Omental fat pad (tissue), 3 donors: ENCODE measurements at regions not wholly inside any gene's neighbourhood (a gene's known extent, or its start where the extent isn't known, plus 50 kb on each side); places are given as distances from the start of the nearest gene placed in this dataset.
"Not testable (repeated sequence)": the region's sequence is repeated elsewhere in the genome, so short reads cannot be mapped to it uniquely, and the experiment has no call there.

Experiments used
- ATAC-seq: fragments of 150-250 bp; one replicate; pipeline ENCODE4 v1.9.1; 2016; ENCODE audit warnings: mild to moderate bottlenecking, moderate library complexity; ENCODE audit not compliant: low FRiP score
- DNase-seq: peaks from one replicate; pipeline ENCODE4 v3.0.0-alpha.2; 2019; ENCODE audit warnings: low spot score
- CTCF ChIP-seq, 3 donors: fragments of 450-650 bp; IDR thresholded peaks; one replicate each; pipeline ENCODE4 v1.5.1; 2016 to 2017; ENCODE audit warnings: antibody characterized with exemption in 3 of 3, mild to moderate bottlenecking in 3 of 3, moderate library complexity in 2 of 3

DNA sequence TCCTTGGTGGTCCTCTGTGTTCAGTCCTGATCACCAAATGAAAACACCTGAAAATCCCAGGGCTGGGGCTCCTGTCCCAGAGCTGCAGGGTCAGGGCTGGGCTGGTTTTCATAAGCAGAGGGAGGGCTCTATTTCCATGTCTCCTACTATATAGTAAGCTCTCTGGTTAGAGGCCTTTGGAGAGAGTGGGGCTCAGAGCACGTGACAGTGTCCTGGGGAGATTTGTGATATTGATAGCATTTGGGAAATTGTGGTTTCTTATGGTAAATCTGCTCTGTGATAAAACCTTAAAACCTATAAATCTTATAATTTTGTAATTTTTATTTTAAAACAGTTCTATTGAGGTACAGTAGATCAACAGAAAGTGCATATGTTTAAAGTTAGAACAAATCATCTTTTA lies 1202.2 kb downstream of the TMEM121 start:
- no peak for ATAC-seq
- TF ChIP-seq CTCF (IDR thresholded peaks at IDR 0.05): no peak
- DNase-seq: no peak

GRCh38 chr14:106729551-106729950 lies 1203.2 kb downstream of the TMEM121 start:
- DNase-seq (no peak), ATAC-seq (no peak)
- TF ChIP-seq CTCF (IDR thresholded peaks at IDR 0.05): no peak

DNA sequence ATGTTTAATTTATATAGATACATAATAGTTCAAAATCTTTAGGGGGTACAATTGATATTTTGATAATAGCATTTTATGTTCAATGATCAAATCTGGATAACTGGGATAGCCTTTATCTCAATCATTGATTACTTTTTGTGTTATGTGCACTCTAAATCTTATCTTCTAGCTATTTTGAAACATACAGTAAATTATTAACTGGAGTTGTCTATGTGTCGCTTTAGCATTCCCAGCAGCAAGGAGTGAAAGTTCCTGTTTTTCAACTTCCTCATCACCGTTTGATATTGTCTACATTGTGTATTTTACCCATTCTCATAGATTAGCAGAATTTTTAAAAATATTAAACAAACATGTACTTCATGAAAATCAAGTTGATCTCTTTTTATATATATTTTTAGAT lies 1207.4 kb downstream of the TMEM121 start:
- no peak for DNase-seq
- TF ChIP-seq CTCF (IDR thresholded peaks at IDR 0.05): no peak
- ATAC-seq: no peak

DNA sequence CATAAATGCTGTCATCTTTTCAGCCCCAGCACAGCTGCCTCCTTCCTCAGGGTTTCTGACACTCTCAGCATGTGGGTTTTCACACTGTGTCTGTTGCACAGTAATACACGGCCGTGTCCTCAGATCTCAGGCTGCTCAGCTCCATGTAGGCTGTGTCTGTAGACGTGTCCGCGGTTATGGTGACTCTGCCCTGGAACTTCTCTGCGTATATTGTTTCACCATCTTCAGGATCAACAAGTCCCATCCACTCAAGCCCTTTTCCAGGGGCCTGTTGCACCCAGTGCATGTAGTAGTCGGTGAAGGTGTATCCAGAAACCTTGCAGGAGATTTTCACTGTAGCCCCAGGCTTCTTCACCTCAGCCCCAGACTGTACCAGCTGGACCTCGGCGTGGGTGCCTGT lies 1210.6 kb downstream of the TMEM121 start:
- TF ChIP-seq CTCF (IDR thresholded peaks at IDR 0.05): no peak
- no peak for ATAC-seq

GRCh38 chr14:106738075-106738474 lies 1211.7 kb downstream of the TMEM121 start:
- no peak for DNase-seq
- TF ChIP-seq CTCF (IDR thresholded peaks at IDR 0.05): no peak
- no peak for ATAC-seq

More for the DNA sequence above, 1210.6 kb downstream of the TMEM121 start:
- no peak for DNase-seq

DNA sequence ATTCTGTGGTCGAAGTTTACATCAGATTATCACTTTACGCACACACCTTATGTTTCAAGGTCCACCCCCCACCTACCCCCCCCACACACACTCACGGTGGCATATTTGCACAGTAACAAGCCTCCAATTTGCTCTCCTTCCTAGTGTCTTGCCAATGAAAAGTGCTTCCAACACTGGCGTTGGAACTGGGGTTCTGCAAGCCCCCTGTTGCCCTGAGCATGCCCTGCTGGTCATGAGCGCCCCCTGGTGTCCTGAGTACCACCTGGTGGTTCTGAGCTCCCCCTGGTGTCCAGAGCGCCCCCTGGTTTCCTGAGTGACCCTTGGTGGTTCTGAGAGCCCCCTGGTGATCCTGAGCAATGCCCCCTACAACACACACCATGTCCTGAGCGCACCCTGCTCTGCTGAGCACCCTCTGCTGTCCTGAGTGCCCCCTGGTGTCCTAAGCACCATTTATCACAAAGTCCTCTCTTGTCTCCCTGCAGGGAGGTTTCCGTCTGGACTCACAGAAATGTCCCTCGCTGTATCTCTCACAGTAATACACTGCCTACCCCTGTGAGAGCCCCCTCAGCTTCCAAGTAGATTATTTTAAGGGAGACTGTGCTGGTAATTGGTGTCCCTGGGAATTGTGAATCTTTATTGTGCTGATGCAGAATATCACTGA lies 1212.3 kb downstream of the TMEM121 start:
- DNase-seq, ATAC-seq: not testable (repeated sequence)

GRCh38 chr14:106741086-106741827 lies 1214.9 kb downstream of the TMEM121 start:
- not testable (repeated sequence) for ATAC-seq, DNase-seq

DNA sequence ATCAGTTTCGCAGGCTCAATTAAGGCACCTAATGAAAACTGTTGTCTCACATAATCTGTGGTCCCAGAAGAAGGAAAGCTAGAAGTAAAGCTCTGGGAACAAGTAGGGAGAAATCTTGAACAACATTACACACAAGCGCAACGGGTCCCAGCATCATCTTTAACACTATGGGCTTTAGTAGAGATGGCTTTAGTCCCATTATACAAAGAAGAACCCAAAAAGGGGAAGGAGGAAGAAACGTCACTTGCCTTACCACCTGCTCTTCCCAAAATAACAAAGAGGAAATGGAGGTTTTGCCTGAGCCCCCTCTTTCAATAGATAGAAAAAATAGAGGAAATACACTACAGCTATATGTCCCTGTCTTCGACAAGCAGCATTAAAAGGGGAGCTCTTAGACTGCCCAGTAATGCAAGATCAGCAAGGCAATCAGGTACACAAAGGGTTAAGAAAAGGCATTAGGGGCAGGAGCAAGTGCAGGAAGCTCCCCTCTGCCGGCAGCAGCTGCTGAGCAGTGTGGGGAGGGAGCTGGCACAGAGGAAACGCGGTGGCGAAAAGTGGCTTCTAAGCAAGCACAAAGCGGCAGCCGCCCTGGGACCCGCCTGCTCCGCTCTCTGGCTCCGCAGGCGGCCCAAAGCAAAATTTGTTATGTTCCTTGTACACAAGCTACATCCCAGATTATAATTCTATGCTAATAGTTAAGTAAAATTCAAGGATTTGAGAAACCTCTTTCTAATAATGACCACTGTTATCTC lies 1218.8 kb downstream of the TMEM121 start:
- not testable (repeated sequence) for DNase-seq, ATAC-seq

- DNase-seq, ATAC-seq: not testable (repeated sequence)
Measured at GRCh38 chr14:106750089-106750488, 1223.7 kb downstream of the TMEM121 start.

- DNase-seq, ATAC-seq: not testable (repeated sequence)
Measured at GRCh38 chr14:106753751-106754150, 1227.4 kb downstream of the TMEM121 start.

DNA sequence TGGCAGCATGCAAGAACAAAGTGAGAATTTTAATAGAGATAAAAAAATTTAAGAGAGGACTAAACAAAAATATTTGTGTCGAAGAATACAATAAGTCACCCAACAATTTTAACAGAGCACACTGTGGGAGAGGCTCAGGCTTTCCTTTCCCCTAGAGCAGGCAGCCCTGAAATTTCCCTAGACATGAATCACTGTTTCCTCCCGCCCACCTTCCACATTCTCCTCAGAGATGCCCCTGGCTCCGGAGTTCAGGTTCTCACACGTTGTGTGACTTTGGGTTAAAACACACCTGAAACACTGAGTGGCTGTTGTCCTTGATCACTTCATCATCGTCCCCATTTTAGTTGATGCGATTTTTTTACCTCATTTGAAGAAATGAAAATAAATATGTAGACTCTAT lies 1231.1 kb downstream of the TMEM121 start:
- ATAC-seq: not testable (repeated sequence)

DNA sequence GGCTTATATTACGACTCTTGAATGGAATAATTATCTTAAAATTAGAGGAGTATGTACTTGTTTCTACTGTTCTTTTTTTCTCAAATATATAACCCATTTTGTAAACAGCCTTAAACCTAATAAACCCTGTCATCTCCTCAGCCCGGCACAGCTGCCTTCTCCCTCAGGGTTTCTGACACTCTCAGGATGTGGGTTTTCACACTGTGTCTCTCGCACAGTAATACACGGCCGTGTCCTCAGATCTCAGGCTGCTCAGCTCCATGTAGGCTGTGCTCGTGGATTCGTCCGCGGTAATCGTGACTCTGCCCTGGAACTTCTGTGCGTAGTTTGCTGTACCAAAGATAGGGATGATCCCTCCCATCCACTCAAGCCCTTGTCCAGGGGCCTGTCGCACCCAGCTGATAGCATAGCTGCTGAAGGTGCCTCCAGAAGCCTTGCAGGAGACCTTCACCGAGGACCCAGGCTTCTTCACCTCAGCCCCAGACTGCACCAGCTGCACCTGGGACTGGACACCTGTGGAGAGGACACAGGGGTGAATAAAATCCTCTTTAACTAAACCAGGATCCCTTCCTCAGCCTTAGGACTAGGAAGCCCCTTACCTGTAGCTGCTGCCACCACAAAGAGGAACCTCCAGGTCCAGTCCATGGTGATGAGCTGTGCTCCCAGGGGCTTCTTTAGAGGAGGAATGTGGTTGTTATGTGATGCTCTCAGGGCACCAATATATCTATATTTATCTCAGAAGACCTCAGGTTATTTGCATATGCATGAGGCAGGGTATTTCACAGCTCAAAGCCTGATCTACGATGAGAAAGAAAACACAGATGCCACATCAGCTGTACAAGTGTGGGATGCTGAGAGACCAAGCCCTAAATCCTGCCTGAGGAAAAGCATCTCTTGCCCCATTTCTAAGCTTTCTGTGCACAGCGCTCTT lies 1235.8 kb downstream of the TMEM121 start:
- DNase-seq, ATAC-seq: not testable (repeated sequence)

More for the DNA sequence above, 1231.1 kb downstream of the TMEM121 start:
- DNase-seq: not testable (repeated sequence)
